Endothelial cell of umbilical vein (primary cell): ENCODE measurements at regions not wholly inside any gene's neighbourhood (a gene's known extent, or its start where the extent isn't known, plus 50 kb on each side); places are given as distances from the start of the nearest gene placed in this dataset.

Experiments used
- BruUV-seq: library from RNA; stranded (reverse); fragments of 400-500 nt; replicated peaks from 2 replicates; lab custom pipeline; 2021; lab: Mats Ljungman, UMichigan
- CTCF ChIA-PET: fragments of 300-600, 350-600 bp; sonication (Branson Sonifier 250); formaldehyde crosslinking; loops from one replicate; lab custom pipeline; 2021; ENCODE audit warnings: antibody characterized with exemption, inconsistent platforms; lab: Charles Lee
- POLR2A ChIA-PET: fragments of 300-600, 350-600 bp; sonication (Branson Sonifier 250); formaldehyde crosslinking; loops from one replicate; lab custom pipeline; 2021; ENCODE audit warnings: antibody characterized with exemption, inconsistent platforms; lab: Charles Lee
- DNase-seq: peaks from one replicate; pipeline ENCODE4 v3.0.0-alpha.2; 2011; ENCODE audit warnings: low read depth, low spot score
- FAIRE-seq: peaks from 2 replicates; lab custom pipeline; 2011; peaks lifted over from hg19 to GRCh38; lab: Jason Lieb, UNC
- H2AFZ ChIP-seq: 2 replicates; pipeline ENCODE4 v1.6.0; 2012; ENCODE audit warnings: low read depth, low read length, control low read depth, inconsistent platforms
- H3K27ac ChIP-seq: 2 replicates; pipeline ENCODE4 v1.5.1; 2011; ENCODE audit warnings: low read depth, mild to moderate bottlenecking, control low read depth, low read length, moderate library complexity; ENCODE audit not compliant: insufficient read depth
- H3K27me3 ChIP-seq, 2 experiments: 2 replicates each; pipeline versions ENCODE4 v1.6.0 to v1.6.1; 2011; ENCODE audit warnings: low read length in 2 of 2, mixed read lengths in 1 of 2; ENCODE audit not compliant: control insufficient read depth in 2 of 2, insufficient read depth in 2 of 2
- H3K36me3 ChIP-seq, 2 experiments: 2 replicates in 1 of 2; 3 replicates in 1 of 2; pipeline ENCODE4 v1.5.1; 2011; ENCODE audit warnings: low read length in 2 of 2, mild to moderate bottlenecking in 1 of 2, moderate library complexity in 1 of 2; ENCODE audit not compliant: control insufficient read depth in 2 of 2, insufficient read depth in 2 of 2; ENCODE audit errors: extremely low read depth in 1 of 2
- H3K4me1 ChIP-seq: 3 replicates; pipeline ENCODE4 v1.5.1; 2011; ENCODE audit warnings: mild to moderate bottlenecking, low read length; ENCODE audit not compliant: control insufficient read depth, insufficient read depth; ENCODE audit errors: extremely low read depth
- H3K4me2 ChIP-seq: 2 replicates; pipeline ENCODE4 v1.6.1; 2011; ENCODE audit warnings: low read length, control low read depth, mixed read lengths; ENCODE audit not compliant: insufficient read depth
- H3K4me3 ChIP-seq, 3 experiments: fragments of 200-600 bp in 1 of 3; sonication (generic), shearing (Covaris generic) in 1 of 3; replicated peaks in 1 of 3; 2 replicates each; pipeline ENCODE4 v1.5.1; 2011 to 2016; ENCODE audit warnings: control low read depth in 3 of 3, low read length in 3 of 3, mild to moderate bottlenecking in 2 of 3, inconsistent platforms in 1 of 3, low read depth in 1 of 3, moderate library complexity in 1 of 3; ENCODE audit not compliant: insufficient read depth in 1 of 3
- H3K79me2 ChIP-seq: 2 replicates; pipeline ENCODE4 v1.6.0; 2012; ENCODE audit warnings: low read length, inconsistent platforms; ENCODE audit not compliant: control insufficient read depth, insufficient read depth
- H3K9ac ChIP-seq: replicated peaks from 2 replicates; pipeline ENCODE3; 2011; ENCODE audit warnings: low read length, control low read depth; ENCODE audit not compliant: insufficient read depth; ENCODE audit errors: extremely low read depth
- H3K9me1 ChIP-seq: replicated peaks from 3 replicates; pipeline ENCODE4 v1.6.0; 2011; ENCODE audit warnings: mild to moderate bottlenecking, low read length; ENCODE audit not compliant: control insufficient read depth, insufficient read depth; ENCODE audit errors: extremely low read depth
- H3K9me3 ChIP-seq: replicated peaks from 2 replicates; pipeline ENCODE4 v1.5.1; 2012; ENCODE audit warnings: low read length, inconsistent platforms; ENCODE audit not compliant: control insufficient read depth, insufficient read depth
- H4K20me1 ChIP-seq: replicated peaks from 2 replicates; pipeline ENCODE3; 2011; ENCODE audit warnings: mild to moderate bottlenecking, low read length; ENCODE audit not compliant: control insufficient read depth, insufficient read depth; ENCODE audit errors: extremely low read depth
- EZH2 ChIP-seq: IDR thresholded peaks from 2 replicates; pipeline ENCODE4 v1.6.1; 2012; ENCODE audit warnings: borderline replicate concordance, low read depth, mild to moderate bottlenecking, moderate library complexity, low read length, inconsistent platforms; ENCODE audit not compliant: severe bottlenecking
- FOS ChIP-seq: IDR thresholded peaks from 2 replicates; pipeline ENCODE4 v1.6.1; 2011; ENCODE audit warnings: mild to moderate bottlenecking, low read length, moderate library complexity, borderline replicate concordance; ENCODE audit not compliant: insufficient read depth
- GATA2 ChIP-seq: IDR thresholded peaks from 2 replicates; pipeline ENCODE4 v1.7.0; 2011; ENCODE audit warnings: low read depth, mild to moderate bottlenecking, moderate library complexity, mixed read lengths, low read length; ENCODE audit not compliant: insufficient read length, insufficient read depth
- JUN ChIP-seq: IDR thresholded peaks from 2 replicates; pipeline ENCODE4 v1.6.1; 2011; ENCODE audit warnings: borderline replicate concordance, low read depth; ENCODE audit not compliant: insufficient read length, insufficient read depth
- MYC ChIP-seq: IDR thresholded peaks from one replicate; pipeline ENCODE4 v1.6.1; 2011; ENCODE audit warnings: mild to moderate bottlenecking, low read depth, low read length
- POLR2A ChIP-seq: IDR thresholded peaks from 2 replicates; pipeline ENCODE4 v1.6.1; 2012; ENCODE audit warnings: low read depth, mild to moderate bottlenecking, control low read depth, low read length
- POLR2AphosphoS5 ChIP-seq: IDR thresholded peaks from 2 replicates; pipeline ENCODE4 v1.6.1; 2012; ENCODE audit warnings: low read depth, mild to moderate bottlenecking, control low read depth, low read length, moderate library complexity; ENCODE audit not compliant: insufficient read depth
- dilution Hi-C: fragments of 300-500 bp; cut with MboI; formaldehyde crosslinking; loops from one replicate; pipeline ENCODE4 v1.15.0; 2019; ENCODE audit warnings: low sequenced_read_pairs; ENCODE audit not compliant: extremely low pct_ligation_motif_present
- intact Hi-C: fragments of 100-400 bp; cut with micrococcal nuclease; formaldehyde crosslinking; loops from one replicate; pipeline ENCODE4 v1.10.0; 2022
- TF ChIP-seq, protein P1 (sequence below): IDR thresholded peaks from 2 replicates; pipeline ENCODE4 v1.6.1; 2011; ENCODE audit not compliant: insufficient read depth, insufficient read length
- TF ChIP-seq, protein P2 (sequence below), 2 donors: IDR thresholded peaks; 1 replicate in 1 of 2; 2 replicates in 1 of 2; pipeline ENCODE4 v1.5.1; 2011; ENCODE audit warnings: low read length in 2 of 2, mild to moderate bottlenecking in 2 of 2, moderate library complexity in 2 of 2, control low read depth in 1 of 2, inconsistent platforms in 1 of 2, low read depth in 1 of 2; ENCODE audit not compliant: insufficient read depth in 1 of 2; ENCODE audit errors: extremely low read depth in 1 of 2

DNA sequence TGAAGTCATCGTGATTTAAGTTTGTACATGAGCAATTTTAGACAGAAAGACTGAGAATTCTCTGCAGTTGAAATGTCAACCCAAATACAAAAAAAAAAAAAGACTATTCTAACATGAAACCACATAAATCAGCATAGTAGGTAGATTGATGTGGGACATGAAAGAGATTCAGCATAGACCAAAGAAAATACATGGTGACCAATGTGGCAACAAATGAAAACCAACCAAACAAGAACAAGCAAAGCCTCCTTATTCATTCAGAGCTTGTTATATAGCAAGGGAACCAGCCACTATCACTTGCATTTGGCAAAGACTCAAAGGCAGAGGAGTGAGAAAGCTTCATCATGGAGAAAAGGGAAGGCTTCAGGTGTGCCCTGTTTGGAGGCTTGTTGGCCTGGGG lies 144.4 kb upstream of the TMPO start:
- Histone ChIP-seq H3K4me1 (peaks cover 27% of the 10 kb centered on the region), H3K27me3 (peaks cover 0 to 4% of the 10 kb centered on the region in 2 experiments), H4K20me1 (no peaks in the 10 kb centered on the region), H3K4me2 (no peak overlapping the region), H3K9me1 (no peaks in the 10 kb centered on the region), H3K9ac (no peak overlapping the region), H3K36me3 (no peaks in the 10 kb centered on the region), H3K9me3 (no peaks in the 10 kb centered on the region), H2AFZ (no peak overlapping the region), H3K79me2 (no peaks in the 10 kb centered on the region), H3K4me3 (no peak overlapping the region), H3K27ac (no peak overlapping the region)
- CTCF ChIA-PET = interaction anchor here (0.6 to 3.3 kb wide), 9 partner anchors 14 to 1384 kb away, joined by 3 to 15 read pairs (median 3); no protein-coding TSS in a partner anchor
- TF ChIP-seq GATA2 (no peak), EZH2 (no peak), MYC (no peak), POLR2AphosphoS5 (no peak), POLR2A (no peak), FOS (no peak), JUN (no peak)
- TF ChIP-seq, protein P1, sequence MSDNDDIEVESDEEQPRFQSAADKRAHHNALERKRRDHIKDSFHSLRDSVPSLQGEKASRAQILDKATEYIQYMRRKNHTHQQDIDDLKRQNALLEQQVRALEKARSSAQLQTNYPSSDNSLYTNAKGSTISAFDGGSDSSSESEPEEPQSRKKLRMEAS = no peak
- TF ChIP-seq, protein P2, sequence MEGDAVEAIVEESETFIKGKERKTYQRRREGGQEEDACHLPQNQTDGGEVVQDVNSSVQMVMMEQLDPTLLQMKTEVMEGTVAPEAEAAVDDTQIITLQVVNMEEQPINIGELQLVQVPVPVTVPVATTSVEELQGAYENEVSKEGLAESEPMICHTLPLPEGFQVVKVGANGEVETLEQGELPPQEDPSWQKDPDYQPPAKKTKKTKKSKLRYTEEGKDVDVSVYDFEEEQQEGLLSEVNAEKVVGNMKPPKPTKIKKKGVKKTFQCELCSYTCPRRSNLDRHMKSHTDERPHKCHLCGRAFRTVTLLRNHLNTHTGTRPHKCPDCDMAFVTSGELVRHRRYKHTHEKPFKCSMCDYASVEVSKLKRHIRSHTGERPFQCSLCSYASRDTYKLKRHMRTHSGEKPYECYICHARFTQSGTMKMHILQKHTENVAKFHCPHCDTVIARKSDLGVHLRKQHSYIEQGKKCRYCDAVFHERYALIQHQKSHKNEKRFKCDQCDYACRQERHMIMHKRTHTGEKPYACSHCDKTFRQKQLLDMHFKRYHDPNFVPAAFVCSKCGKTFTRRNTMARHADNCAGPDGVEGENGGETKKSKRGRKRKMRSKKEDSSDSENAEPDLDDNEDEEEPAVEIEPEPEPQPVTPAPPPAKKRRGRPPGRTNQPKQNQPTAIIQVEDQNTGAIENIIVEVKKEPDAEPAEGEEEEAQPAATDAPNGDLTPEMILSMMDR (IDR thresholded peaks at IDR 0.05; ENCODE audit: extremely low read depth in 1 of 2, insufficient read depth in 1 of 2, low read depth in 1 of 2, low read length in 2 of 2) = no peak
- no peak for DNase-seq
- POLR2A ChIA-PET = no interaction called here
- dilution Hi-C loops = no loop called here
- intact Hi-C loops = loop anchor here (1.0 to 10.0 kb wide), 6 partner anchors 19 to 1796 kb away; no protein-coding TSS in a partner anchor
- no peak for FAIRE-seq
- BruUV-seq = no TSS peak
